Smooth muscle cell (in vitro differentiated cells): ENCODE measurements at regions not wholly inside any gene's neighbourhood (a gene's known extent, or its start where the extent isn't known, plus 50 kb on each side); places are given as distances from the start of the nearest gene placed in this dataset.

Experiments
- DNase-seq: peaks from one replicate; lab custom pipeline; 2025; ENCODE audit not compliant: unreplicated experiment; lab: John Stamatoyannopoulos, UW
- H2AFZ ChIP-seq: fragments of 200-600 bp; sonication (generic); 2 replicates; pipeline ENCODE4 v1.6.0; 2016; ENCODE audit warnings: antibody characterized with exemption, low read depth, mild to moderate bottlenecking
- H3F3A ChIP-seq: fragments of 200-600 bp; sonication (generic); 2 replicates; pipeline ENCODE4 v1.6.0; 2017; ENCODE audit warnings: antibody characterized with exemption, low read depth
- H3K27ac ChIP-seq: fragments of 200-600 bp; sonication (generic); 2 replicates; pipeline ENCODE4 v1.5.1; 2016; ENCODE audit warnings: low read depth, mild to moderate bottlenecking
- H3K27me3 ChIP-seq: fragments of 200-600 bp; sonication (generic); 2 replicates; pipeline ENCODE4 v1.6.1; 2016; ENCODE audit warnings: low read depth, mild to moderate bottlenecking
- H3K36me3 ChIP-seq: fragments of 200-600 bp; sonication (generic); 2 replicates; pipeline ENCODE4 v1.5.1; 2016; ENCODE audit warnings: low read depth
- H3K4me1 ChIP-seq: fragments of 200-600 bp; sonication (generic); 2 replicates; pipeline ENCODE4 v1.5.1; 2016; ENCODE audit warnings: low read depth
- H3K4me2 ChIP-seq: fragments of 200-600 bp; sonication (generic); 2 replicates; pipeline ENCODE4 v1.6.0; 2016; ENCODE audit warnings: mild to moderate bottlenecking
- H3K4me3 ChIP-seq: fragments of 200-600 bp; sonication (generic); 2 replicates; pipeline ENCODE4 v1.5.1; 2016; ENCODE audit warnings: mild to moderate bottlenecking
- H3K79me2 ChIP-seq: fragments of 200-600 bp; sonication (generic); 2 replicates; pipeline ENCODE4 v1.6.0; 2016; ENCODE audit warnings: low read depth, mild to moderate bottlenecking
- H3K9ac ChIP-seq: fragments of 200-600 bp; sonication (generic); 2 replicates; pipeline ENCODE4 v1.6.0; 2016; ENCODE audit warnings: low read depth
- H3K9me3 ChIP-seq: fragments of 200-600 bp; sonication (generic); replicated peaks from 2 replicates; pipeline ENCODE4 v1.5.1; 2016; ENCODE audit warnings: low read depth
- H4K20me1 ChIP-seq: fragments of 200-600 bp; sonication (generic); 2 replicates; pipeline ENCODE4 v1.6.0; 2016; ENCODE audit warnings: low read depth
- WGBS: methylation state at CpG from one replicate; pipeline ENCODE4 v1.1.7; 2016; ENCODE audit warnings: low lambda C conversion rate; 5-methylcytosine and 5-hydroxymethylcytosine counted together
- TF ChIP-seq, protein P1 (sequence below): fragments of 200-600 bp; sonication (generic); IDR thresholded peaks from 2 replicates; pipeline ENCODE4 v1.5.1; 2017; ENCODE audit warnings: borderline replicate concordance, mild to moderate bottlenecking, antibody characterized with exemption; ENCODE audit not compliant: insufficient read depth, poor library complexity, severe bottlenecking

DNA sequence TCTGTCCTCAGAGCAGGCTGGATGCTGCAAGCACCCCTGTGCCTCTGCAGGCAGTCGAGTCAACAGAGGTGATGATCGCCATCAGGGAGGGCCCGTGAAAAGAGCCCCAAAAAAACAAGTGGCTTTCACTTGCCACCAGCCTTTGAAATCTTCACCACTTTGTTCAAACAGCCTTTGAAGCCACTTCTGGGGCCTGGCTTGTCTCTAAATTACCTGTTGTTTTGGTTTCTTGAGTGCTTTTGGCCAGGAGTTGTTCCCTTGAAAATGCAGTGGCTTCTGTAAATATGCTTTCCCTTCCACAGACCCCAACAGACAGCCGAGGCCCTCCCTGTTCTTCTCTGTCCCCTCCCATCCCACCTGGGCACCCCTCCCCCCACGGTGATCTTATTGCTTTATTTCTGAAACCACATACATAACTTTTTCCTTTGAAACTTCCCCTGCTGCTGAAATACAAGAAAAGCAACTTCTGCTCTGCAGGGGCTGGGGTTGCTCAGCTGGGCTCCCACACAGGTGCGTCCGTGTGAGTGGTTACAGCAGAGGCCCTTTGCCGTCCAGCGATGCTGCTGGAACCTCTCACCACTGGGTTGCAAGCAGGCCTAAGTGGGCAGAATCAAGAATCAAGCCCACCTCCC, 283.8 kb upstream of the SHH start:
- H3K4me2 ChIP-seq: no peak overlapping the region
- no peaks in the 10 kb centered on the region for H3K79me2 ChIP-seq
- H3K4me3 ChIP-seq: no peak overlapping the region
- no peak overlapping the region for H2AFZ ChIP-seq
- no peaks in the 10 kb centered on the region for H3K9me3 ChIP-seq
- 90% methylated on average over 8 of the region's 9 CpGs for WGBS
- no peak for DNase-seq
- no peaks in the 10 kb centered on the region for H3K36me3 ChIP-seq
- no peaks in the 10 kb centered on the region for H4K20me1 ChIP-seq
- no peak overlapping the region for H3K27ac ChIP-seq
- no peaks in the 10 kb centered on the region for H3K4me1 ChIP-seq
- H3F3A ChIP-seq: no peaks in the 10 kb centered on the region
- TF ChIP-seq, protein P1, sequence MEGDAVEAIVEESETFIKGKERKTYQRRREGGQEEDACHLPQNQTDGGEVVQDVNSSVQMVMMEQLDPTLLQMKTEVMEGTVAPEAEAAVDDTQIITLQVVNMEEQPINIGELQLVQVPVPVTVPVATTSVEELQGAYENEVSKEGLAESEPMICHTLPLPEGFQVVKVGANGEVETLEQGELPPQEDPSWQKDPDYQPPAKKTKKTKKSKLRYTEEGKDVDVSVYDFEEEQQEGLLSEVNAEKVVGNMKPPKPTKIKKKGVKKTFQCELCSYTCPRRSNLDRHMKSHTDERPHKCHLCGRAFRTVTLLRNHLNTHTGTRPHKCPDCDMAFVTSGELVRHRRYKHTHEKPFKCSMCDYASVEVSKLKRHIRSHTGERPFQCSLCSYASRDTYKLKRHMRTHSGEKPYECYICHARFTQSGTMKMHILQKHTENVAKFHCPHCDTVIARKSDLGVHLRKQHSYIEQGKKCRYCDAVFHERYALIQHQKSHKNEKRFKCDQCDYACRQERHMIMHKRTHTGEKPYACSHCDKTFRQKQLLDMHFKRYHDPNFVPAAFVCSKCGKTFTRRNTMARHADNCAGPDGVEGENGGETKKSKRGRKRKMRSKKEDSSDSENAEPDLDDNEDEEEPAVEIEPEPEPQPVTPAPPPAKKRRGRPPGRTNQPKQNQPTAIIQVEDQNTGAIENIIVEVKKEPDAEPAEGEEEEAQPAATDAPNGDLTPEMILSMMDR: no peak
- H3K27me3 ChIP-seq: no peaks in the 10 kb centered on the region
- no peak overlapping the region for H3K9ac ChIP-seq

DNA sequence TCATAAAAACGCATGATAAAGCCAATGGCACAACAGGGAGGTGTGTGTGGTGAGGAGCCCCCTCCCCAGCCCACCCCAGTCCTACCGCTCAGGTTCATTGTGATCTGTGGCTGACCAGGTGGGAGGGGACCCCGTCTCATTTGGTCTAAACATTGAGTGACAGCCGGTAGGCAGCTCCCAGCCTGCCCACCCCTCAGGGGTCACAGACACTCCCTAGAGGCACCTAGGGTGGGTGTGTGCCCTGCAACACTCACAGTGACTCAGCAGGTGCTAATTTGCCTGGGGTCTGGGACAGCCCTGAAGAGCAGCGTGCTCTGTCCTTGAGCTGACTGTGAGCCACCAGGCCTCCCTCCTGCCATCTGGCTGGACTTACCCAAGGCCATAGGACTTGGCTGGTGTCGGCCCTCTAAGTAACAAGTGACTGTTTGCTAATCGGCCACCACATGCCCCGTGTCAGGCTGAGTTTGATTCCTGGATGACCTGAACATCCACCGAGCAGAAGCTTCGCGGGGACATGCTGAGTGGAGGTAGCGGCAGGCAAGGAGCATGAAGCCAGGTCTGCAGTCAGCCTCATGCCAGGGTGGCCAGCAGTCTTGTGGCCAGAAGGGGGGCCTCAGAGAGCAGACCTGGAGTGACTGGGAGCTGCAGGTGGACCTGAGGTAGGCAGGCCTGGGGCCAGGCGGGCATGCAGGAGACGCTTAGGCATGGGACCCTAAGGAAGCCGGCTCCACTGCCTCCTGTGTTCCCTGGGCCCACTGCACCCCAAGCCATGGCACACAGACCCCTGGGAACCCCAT, 282.3 kb upstream of the SHH start:
- Histone ChIP-seq H4K20me1 (no peaks in the 10 kb centered on the region), H3F3A (no peaks in the 10 kb centered on the region), H3K4me2 (no peak overlapping the region), H3K27ac (no peak overlapping the region), H3K36me3 (no peaks in the 10 kb centered on the region), H3K9me3 (no peaks in the 10 kb centered on the region), H3K9ac (no peak overlapping the region), H3K4me3 (no peak overlapping the region), H3K79me2 (no peaks in the 10 kb centered on the region), H2AFZ (no peak overlapping the region), H3K4me1 (no peaks in the 10 kb centered on the region), H3K27me3 (no peaks in the 10 kb centered on the region)
- WGBS: 94% methylated on average over 15 of the region's 15 CpGs
- TF ChIP-seq, protein P1: no peak
- no peak for DNase-seq

DNA sequence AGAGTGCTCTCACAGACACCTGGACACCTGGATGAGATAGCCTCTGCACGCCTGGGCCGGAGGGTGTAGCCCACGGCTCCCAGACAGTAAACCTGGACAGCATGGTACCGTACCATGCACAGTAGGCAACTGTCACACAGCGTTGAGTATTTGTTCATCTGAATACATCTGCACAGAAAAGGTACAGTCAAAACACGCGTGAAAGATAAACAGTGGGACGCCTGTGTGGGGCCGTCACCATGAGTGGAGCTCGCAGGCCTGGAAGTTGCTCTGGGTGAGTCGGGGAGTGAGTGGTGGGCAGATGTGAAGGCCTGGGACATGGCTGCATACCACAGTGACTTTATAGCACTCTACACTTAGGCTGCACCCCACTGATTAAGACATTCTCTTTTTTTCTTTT, 280.0 kb upstream of the SHH start:
- TF ChIP-seq, protein P1: no peak
- WGBS: 96% methylated on average over 11 of the region's 11 CpGs
- H3K27ac ChIP-seq: no peak overlapping the region
- no peaks in the 10 kb centered on the region for H3K36me3 ChIP-seq
- no peaks in the 10 kb centered on the region for H3K79me2 ChIP-seq
- no peaks in the 10 kb centered on the region for H3K27me3 ChIP-seq
- no peaks in the 10 kb centered on the region for H3K4me1 ChIP-seq
- H3K9me3 ChIP-seq: no peaks in the 10 kb centered on the region
- H2AFZ ChIP-seq: no peak overlapping the region
- no peak overlapping the region for H3K9ac ChIP-seq
- no peak overlapping the region for H3K4me2 ChIP-seq
- no peak for DNase-seq
- no peaks in the 10 kb centered on the region for H4K20me1 ChIP-seq
- no peaks in the 10 kb centered on the region for H3F3A ChIP-seq
- no peak overlapping the region for H3K4me3 ChIP-seq
